GM19193 (cell line): ENCODE measurements at regions not wholly inside any gene's neighbourhood (a gene's known extent, or its start where the extent isn't known, plus 50 kb on each side); places are given as distances from the start of the nearest gene placed in this dataset.

Experiments used
- POLR2A ChIP-seq: IDR thresholded peaks from 4 replicates; pipeline ENCODE4 v1.6.1; 2011; ENCODE audit not compliant: insufficient read depth, insufficient read length; ENCODE audit errors: extremely low read depth

DNA sequence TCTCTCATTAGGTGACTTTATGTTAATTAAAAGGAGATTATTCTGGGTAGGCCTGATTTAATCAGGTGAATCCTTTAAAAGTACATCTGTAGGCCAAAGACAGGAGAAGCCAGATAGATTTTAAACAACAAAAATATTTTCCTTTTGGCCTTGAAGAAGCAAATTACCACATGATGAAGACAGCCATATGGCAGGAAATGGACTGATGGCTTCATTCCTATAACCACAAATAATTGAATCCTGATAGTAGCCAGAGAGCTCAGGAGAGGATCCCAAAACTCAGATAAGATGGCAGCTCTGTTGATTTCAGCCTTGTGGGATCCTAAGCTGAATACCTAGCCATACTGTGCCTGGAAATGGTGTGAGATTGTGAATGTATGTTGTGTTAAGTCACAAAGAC is 66.1 kb upstream of the PRKX start:
- no peak for TF ChIP-seq POLR2A

DNA sequence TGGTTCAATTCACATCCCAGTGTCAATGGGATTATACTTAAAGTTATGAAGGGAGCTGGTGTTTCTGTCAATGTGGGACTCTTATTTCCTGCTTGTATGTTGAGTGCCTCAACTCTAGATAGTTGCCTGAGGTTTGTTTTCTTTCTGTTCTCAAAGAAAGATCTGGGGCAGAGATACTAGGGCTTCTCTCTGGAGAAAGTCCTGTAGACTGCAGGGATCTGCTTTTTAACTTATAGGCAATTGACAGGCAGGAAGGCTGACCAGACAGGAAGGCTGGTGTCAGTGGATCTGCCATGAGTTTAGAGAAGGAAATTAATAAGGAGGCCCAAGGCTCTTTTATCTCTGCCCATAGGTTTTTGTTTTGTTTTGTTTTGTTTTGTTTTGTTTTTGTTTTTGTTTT is 64.0 kb upstream of the PRKX start:
- TF ChIP-seq POLR2A = no peak

DNA sequence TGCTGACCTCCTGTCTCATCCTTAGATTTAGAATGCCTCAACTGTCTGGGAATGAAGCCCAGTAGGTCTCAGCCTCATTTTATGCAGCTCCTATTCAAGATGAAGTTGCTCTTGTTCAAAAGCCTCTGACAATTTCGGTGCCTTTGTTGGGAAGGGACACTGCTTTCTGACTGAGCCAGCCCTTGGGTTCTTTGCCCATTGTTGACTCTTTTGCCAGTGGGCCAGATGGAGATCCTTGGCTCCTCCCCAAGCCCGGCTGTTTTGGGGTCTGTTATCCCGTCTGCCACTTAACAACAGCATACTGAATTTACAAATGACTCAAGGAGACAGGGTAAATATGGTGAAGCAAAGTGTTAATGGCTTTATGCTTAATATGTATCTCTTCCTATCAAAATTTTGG is 58.3 kb upstream of the PRKX start:
- no peak for TF ChIP-seq POLR2A

DNA sequence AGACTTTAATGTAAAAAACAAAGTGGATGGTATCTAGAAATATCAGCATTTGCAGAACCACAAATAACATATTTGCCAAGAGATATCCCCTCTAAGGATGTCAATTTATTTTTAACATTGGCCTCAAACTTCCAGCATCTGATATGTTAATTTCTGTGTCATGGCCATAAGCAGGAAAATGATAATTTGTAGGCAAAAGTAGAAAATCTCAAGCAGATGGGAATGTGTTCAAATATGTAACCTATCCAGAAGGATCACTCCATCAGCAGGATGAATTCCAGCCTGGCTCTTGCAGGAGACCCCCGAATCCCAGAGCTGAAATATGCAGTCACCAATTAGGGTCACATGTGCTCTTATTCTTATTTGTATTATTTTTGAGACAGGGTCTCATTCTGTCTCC is 55.4 kb upstream of the PRKX start:
- TF ChIP-seq POLR2A = no peak
